IPS-20b (cell line): ENCODE measurements at regions not wholly inside any gene's neighbourhood (a gene's known extent, or its start where the extent isn't known, plus 50 kb on each side); places are given as distances from the start of the nearest gene placed in this dataset.

Source experiments
- H3K27ac ChIP-seq: one replicate; pipeline ENCODE4 v1.5.1; 2013; ENCODE audit warnings: low read length
- H3K27me3 ChIP-seq: 2 replicates; pipeline ENCODE4 v1.6.1; 2013; ENCODE audit warnings: mild to moderate bottlenecking, low read length, inconsistent platforms; ENCODE audit not compliant: insufficient read depth
- H3K36me3 ChIP-seq: 2 replicates; pipeline ENCODE4 v1.6.1; 2013; ENCODE audit warnings: low read depth, mild to moderate bottlenecking, inconsistent platforms, low read length, moderate library complexity; ENCODE audit not compliant: insufficient read depth
- H3K4me1 ChIP-seq: 2 replicates; pipeline ENCODE4 v1.6.1; 2013; ENCODE audit warnings: mild to moderate bottlenecking, control low read depth, inconsistent platforms, low read length, moderate library complexity; ENCODE audit not compliant: insufficient read depth
- H3K4me3 ChIP-seq: 2 replicates; pipeline ENCODE4 v1.5.1; 2013; ENCODE audit warnings: mild to moderate bottlenecking, low read length, inconsistent platforms
- H3K9ac ChIP-seq: 2 replicates; pipeline ENCODE4 v1.6.1; 2013; ENCODE audit warnings: low read depth, mild to moderate bottlenecking, inconsistent platforms, low read length, moderate library complexity
- H3K9me3 ChIP-seq: 2 replicates; pipeline ENCODE4 v1.6.1; 2013; ENCODE audit warnings: mild to moderate bottlenecking, low read depth, low read length, inconsistent platforms; ENCODE audit not compliant: insufficient read depth

- no peaks in the 10 kb centered on the region for H3K27me3 ChIP-seq
- no peaks in the 10 kb centered on the region for H3K36me3 ChIP-seq
- no peaks in the 10 kb centered on the region for H3K4me1 ChIP-seq
- no peak overlapping the region for H3K9ac ChIP-seq
- H3K9me3 ChIP-seq: no peaks in the 10 kb centered on the region
- H3K27ac ChIP-seq: no peak overlapping the region
- H3K4me3 ChIP-seq: no peak overlapping the region
Measured at GRCh38 chr2:22497064-22497463, 887.9 kb upstream of the KLHL29 start.

DNA sequence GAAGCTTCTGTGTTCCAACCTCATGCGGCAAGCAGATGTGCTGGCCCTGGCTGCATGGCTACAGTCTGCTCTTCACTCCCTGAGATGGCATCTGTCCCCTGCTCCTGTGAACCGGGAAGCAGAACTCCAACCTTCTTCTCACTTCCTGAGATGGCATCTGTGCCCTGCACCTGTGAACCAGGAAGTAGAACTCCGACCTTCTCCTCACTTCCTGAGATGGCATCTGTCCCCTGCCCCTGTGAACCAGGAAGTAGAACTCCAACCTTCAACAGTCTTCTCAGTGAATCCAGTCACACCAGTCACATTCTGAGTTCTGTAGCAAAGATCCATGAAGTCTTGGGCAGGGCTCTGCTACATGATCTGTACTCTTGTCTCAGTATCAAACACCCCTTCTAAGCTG lies 887.2 kb upstream of the KLHL29 start:
- no peak overlapping the region for H3K9ac ChIP-seq
- H3K36me3 ChIP-seq: no peaks in the 10 kb centered on the region
- no peaks in the 10 kb centered on the region for H3K9me3 ChIP-seq
- H3K4me3 ChIP-seq: no peak overlapping the region
- H3K4me1 ChIP-seq: no peaks in the 10 kb centered on the region
- H3K27me3 ChIP-seq: no peaks in the 10 kb centered on the region
- no peak overlapping the region for H3K27ac ChIP-seq

DNA sequence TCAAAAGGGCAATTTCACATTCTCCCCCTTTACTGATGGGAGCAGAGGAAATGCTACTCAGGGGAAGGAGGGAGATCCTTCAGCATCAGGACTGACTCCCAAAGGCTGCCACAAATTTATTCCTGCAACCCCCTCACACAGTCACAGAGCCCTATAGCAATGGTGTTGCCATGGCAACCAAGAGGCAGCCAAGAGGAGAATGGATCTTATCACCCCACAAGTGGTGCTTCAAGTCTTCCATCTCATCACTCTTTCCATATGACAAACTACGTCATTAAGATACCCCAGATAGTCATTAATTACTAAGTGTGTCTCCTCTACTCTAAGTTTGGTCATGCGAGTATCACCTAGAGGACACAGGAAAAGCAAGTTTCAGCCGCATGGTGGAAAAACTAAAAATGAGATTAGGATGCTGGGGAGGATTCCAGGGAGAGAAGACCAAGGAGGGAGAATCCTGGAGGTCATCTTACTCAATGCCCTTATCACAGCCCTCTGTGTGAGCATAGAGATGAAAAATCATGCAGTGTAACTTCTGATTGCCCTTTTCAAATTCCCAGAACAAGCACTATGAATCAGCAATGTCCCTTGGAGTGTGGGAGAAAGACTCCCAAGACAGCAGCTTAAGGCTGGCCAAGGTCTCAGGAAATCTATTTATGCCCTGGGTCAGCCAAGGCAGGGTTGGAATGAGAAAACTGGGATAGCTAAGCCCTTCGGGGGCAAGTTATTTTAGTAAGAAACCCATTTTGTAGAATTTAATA lies 885.7 kb upstream of the KLHL29 start:
- H3K27ac ChIP-seq: no peak overlapping the region

GRCh38 chr2:22500555-22500935 lies 884.4 kb upstream of the KLHL29 start:
- H3K27ac ChIP-seq: no peak overlapping the region
- H3K9ac ChIP-seq: no peak overlapping the region
- H3K9me3 ChIP-seq: no peaks in the 10 kb centered on the region
- no peak overlapping the region for H3K4me3 ChIP-seq
- no peaks in the 10 kb centered on the region for H3K4me1 ChIP-seq
- no peaks in the 10 kb centered on the region for H3K36me3 ChIP-seq
- H3K27me3 ChIP-seq: no peaks in the 10 kb centered on the region

More for the DNA sequence above, 885.7 kb upstream of the KLHL29 start:
- no peak overlapping the region for H3K4me3 ChIP-seq
- H3K9me3 ChIP-seq: no peaks in the 10 kb centered on the region
- H3K9ac ChIP-seq: no peak overlapping the region
- H3K27me3 ChIP-seq: no peaks in the 10 kb centered on the region
- no peaks in the 10 kb centered on the region for H3K4me1 ChIP-seq
- H3K36me3 ChIP-seq: no peaks in the 10 kb centered on the region

DNA sequence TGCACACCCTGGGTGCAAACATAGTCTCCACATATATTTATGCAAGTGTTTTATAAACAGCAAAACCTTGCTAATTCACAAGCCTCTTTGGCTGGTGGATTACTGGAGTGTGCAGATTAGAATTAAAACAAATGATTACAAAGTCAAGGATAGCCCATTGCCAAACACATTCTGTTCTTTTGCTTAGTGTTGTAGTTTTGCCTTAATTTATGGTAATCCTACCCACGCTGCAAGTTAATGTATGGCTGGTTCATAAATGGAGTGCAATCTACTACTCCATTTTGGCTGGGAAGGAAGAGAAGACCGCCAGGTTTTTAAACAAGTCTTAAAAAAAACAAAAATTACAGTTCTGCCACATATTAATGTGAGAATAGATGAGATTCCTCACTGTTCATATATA lies 883.1 kb upstream of the KLHL29 start:
- H3K9ac ChIP-seq: no peak overlapping the region
- H3K4me1 ChIP-seq: no peaks in the 10 kb centered on the region
- H3K27me3 ChIP-seq: no peaks in the 10 kb centered on the region
- no peaks in the 10 kb centered on the region for H3K9me3 ChIP-seq
- no peak overlapping the region for H3K27ac ChIP-seq
- H3K4me3 ChIP-seq: no peak overlapping the region
- no peaks in the 10 kb centered on the region for H3K36me3 ChIP-seq

DNA sequence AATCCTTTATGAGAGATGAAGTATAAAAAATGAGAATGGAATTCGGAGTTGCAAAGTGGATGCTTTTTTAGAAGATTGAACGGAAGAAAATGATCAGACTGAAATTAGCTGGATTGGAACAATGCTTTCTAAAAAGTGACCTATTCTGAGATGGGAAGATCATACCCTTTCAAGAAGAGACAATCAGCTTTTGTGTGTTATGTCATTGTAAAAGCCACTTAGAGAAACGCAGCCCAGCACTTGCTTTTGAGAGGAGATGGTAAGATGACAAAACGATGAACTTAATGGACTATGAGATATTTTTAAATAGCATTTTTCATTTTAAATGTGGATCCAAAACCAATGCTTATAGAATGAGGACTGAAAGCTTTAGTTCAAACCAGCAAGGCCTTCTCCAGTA lies 871.4 kb upstream of the KLHL29 start:
- Histone ChIP-seq H3K4me1 (no peaks in the 10 kb centered on the region), H3K9me3 (no peaks in the 10 kb centered on the region), H3K36me3 (no peaks in the 10 kb centered on the region), H3K27me3 (no peaks in the 10 kb centered on the region), H3K9ac (no peak overlapping the region), H3K27ac (no peak overlapping the region), H3K4me3 (no peak overlapping the region)

- H3K27ac ChIP-seq: no peak overlapping the region
- H3K4me3 ChIP-seq: no peak overlapping the region
- no peaks in the 10 kb centered on the region for H3K9me3 ChIP-seq
- H3K27me3 ChIP-seq: no peaks in the 10 kb centered on the region
- no peak overlapping the region for H3K9ac ChIP-seq
- H3K4me1 ChIP-seq: peaks cover 6% of the 10 kb centered on the region; the same call in 1 of the 2 replicates
- no peaks in the 10 kb centered on the region for H3K36me3 ChIP-seq
Measured at GRCh38 chr2:22517141-22517540, 867.8 kb upstream of the KLHL29 start.

DNA sequence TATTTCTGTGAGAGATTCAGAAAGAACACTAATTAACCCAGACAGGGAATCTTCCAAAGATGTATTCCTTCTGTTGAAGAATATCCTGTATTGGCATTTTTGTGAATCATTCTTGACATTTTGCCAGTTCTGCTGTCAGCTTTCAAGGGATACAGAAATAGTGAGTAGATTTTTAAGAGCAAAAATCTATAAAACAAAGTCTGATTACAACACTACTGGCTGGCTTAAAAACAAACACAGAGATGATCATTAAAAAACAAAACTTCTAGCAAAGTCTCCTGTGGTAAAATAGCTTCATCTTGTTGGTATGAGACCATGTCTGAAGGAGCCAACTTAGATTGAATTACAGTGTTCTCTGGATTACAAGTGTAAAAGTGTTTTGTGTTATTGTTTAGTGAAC lies 866.3 kb upstream of the KLHL29 start:
- Histone ChIP-seq H3K4me3 (no peak overlapping the region), H3K27ac (no peak overlapping the region), H3K9ac (no peak overlapping the region), H3K4me1 (peaks cover 6% of the 10 kb centered on the region; the same call in 1 of the 2 replicates), H3K36me3 (no peaks in the 10 kb centered on the region), H3K9me3 (no peaks in the 10 kb centered on the region), H3K27me3 (no peaks in the 10 kb centered on the region)

GRCh38 chr2:22520369-22521288 lies 864.4 kb upstream of the KLHL29 start:
- Histone ChIP-seq H3K9me3 (no peaks in the 10 kb centered on the region), H3K9ac (no peak overlapping the region), H3K4me1 (peaks cover 6% of the 10 kb centered on the region; the same call in 1 of the 2 replicates), H3K27ac (no peak overlapping the region), H3K27me3 (no peaks in the 10 kb centered on the region), H3K36me3 (no peaks in the 10 kb centered on the region), H3K4me3 (no peak overlapping the region)

- no peaks in the 10 kb centered on the region for H3K9me3 ChIP-seq
- no peak overlapping the region for H3K27ac ChIP-seq
- no peak overlapping the region for H3K9ac ChIP-seq
Measured at GRCh38 chr2:22521620-22522019, 863.4 kb upstream of the KLHL29 start.

DNA sequence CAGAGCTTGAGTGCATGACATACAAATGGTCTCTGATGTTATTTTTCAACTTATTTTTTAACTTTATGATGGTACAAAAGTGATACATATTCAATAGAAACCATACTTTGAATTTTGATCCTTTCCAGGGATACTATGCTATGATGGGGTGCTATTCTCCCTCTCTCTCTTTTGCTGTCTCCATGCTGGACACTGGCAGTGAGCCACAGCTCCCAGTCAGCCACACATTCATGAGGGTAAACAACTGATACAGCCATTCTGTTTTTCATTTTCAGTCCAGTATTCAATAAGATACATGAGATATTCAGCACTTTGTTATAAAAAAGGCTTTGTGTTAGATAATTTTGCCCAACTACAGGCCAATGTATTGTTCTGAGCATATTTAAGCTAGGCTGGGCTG lies 859.3 kb upstream of the KLHL29 start:
- Histone ChIP-seq H3K27me3 (no peaks in the 10 kb centered on the region), H3K36me3 (no peaks in the 10 kb centered on the region), H3K27ac (no peak overlapping the region), H3K4me1 (peaks cover 6% of the 10 kb centered on the region; the same call in 1 of the 2 replicates), H3K4me3 (no peak overlapping the region), H3K9ac (no peak overlapping the region), H3K9me3 (no peaks in the 10 kb centered on the region; the same call in 1 of the 2 replicates)

More at GRCh38 chr2:22521620-22522019, 863.4 kb upstream of the KLHL29 start:
- H3K4me1 ChIP-seq: peaks cover 6% of the 10 kb centered on the region; the same call in 1 of the 2 replicates
- no peaks in the 10 kb centered on the region for H3K27me3 ChIP-seq
- no peaks in the 10 kb centered on the region for H3K36me3 ChIP-seq
- no peak overlapping the region for H3K4me3 ChIP-seq

DNA sequence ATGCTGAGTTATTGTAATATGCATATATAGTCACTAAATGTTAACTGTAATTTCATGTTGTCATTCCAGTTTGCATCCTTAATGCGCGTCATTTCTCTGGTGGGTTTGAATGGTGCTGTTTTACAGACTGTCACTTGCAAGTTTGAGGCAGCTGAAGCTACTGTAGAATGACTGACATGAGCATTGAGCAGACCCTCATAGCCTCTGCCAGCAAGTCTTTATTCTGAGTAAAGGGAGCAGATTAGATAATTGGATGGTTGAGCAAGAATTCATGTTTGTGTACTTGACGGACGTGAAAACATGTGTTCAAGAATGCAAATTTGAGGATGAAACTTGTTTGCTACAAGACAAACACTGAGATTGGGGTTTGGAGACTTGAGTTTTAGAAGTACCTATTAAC lies 854.8 kb upstream of the KLHL29 start:
- Histone ChIP-seq H3K4me1 (no peaks in the 10 kb centered on the region), H3K9ac (no peak overlapping the region), H3K27ac (no peak overlapping the region), H3K4me3 (no peak overlapping the region), H3K36me3 (no peaks in the 10 kb centered on the region), H3K9me3 (no peaks in the 10 kb centered on the region; the same call in 1 of the 2 replicates), H3K27me3 (no peaks in the 10 kb centered on the region)
